ENCODE measurements at regions not wholly inside any gene's neighbourhood (a gene's known extent, or its start where the extent isn't known, plus 50 kb on each side); places are given as distances from the start of the nearest gene placed in this dataset.
"Not testable (repeated sequence)": the region's sequence is repeated elsewhere in the genome, so short reads cannot be mapped to it uniquely, and the experiment has no call there.

DNA sequence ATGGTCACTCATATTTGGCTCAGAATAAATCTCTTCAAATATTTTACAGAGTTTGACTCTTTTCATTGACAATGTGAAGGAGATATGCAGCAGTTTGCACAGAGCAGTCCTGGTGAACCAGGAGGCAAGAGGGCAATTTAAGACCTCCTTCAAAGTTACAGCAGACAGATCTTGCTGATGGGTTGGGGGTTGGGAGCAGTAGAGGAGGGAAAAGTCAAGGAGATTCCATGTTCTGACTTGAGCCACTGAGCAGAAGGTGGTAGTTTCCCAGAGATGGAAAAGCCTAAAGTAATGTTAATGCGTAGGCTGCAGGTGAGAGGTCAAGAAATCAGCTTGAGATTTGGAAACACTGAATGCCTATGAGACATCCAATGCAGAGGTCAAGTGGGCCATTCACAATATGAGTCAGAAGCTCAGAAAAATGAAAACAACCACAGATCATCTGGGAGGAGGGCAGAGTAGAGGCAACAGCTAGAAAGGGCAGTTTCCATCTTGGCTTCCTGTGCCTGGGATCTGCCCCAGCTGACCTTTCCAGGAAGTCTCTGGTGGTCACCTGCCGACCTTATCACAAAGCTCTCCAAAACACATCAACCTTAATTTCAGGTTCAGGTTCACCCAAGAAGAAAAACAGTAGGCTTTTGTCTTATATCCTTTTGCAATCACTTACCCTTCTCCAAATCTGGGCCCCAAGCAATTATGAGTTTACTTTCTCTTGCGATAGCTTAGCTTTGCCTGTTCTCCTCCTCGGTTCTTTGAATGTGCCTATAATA is 197.5 kb upstream of the ARL4C start:
- Histone ChIP-seq H3K9me3 (peaks cover 0 to 19% (median 14%) of the 10 kb centered on the region in 4 donors), H3K27ac (no peak overlapping the region), H3K27me3 (no peaks in the 10 kb centered on the region), H3K4me3 (no peak overlapping the region), H3K4me1 (peaks cover 0 to 9% (median 3%) of the 10 kb centered on the region in 4 donors), H3K36me3 (no peaks in the 10 kb centered on the region)
- no peak for ATAC-seq (ENCODE audit: low FRiP score in 2 of 2)
- whole genome bisulfite sequencing, 2 donors: 82 to 83% methylated on average over 4 of the region's 4 CpGs
- no peak for DNase-seq
- TF ChIP-seq, protein P1, sequence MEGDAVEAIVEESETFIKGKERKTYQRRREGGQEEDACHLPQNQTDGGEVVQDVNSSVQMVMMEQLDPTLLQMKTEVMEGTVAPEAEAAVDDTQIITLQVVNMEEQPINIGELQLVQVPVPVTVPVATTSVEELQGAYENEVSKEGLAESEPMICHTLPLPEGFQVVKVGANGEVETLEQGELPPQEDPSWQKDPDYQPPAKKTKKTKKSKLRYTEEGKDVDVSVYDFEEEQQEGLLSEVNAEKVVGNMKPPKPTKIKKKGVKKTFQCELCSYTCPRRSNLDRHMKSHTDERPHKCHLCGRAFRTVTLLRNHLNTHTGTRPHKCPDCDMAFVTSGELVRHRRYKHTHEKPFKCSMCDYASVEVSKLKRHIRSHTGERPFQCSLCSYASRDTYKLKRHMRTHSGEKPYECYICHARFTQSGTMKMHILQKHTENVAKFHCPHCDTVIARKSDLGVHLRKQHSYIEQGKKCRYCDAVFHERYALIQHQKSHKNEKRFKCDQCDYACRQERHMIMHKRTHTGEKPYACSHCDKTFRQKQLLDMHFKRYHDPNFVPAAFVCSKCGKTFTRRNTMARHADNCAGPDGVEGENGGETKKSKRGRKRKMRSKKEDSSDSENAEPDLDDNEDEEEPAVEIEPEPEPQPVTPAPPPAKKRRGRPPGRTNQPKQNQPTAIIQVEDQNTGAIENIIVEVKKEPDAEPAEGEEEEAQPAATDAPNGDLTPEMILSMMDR (IDR thresholded peaks at IDR 0.05): no peak
- no peak for TF ChIP-seq POLR2AphosphoS5 (IDR thresholded peaks at IDR 0.05)
- TF ChIP-seq EP300 (IDR thresholded peaks at IDR 0.05): no peak
- no peak for TF ChIP-seq POLR2A (IDR thresholded peaks at IDR 0.05)

DNA sequence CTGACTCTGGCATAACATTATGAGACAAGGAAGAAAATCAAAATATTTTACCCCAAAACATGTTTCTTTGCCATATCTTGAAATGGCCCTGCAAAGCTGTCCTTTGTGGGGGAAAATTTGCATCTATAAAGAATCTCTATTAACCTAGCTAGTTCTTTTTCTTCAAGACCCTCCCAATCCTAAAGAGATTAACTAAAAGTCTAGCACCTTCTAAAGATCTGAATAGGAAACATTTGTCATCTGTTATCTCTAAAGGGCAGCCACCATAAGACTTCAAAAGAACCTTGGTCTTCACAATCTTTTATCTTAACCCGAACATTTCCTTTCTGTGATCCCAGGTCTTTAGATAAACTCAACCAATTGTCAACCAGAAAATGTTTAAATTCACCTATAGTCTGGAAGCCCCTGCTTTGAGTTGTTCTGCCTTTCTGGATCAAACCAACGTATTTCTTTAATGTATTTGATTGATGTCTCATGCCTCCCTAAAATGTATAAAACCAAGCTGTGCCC is 196.9 kb upstream of the ARL4C start:
- WGBS, 2 donors: 45 to 58% methylated on average over 2 of the region's 2 CpGs
- DNase-seq; H3K27ac ChIP-seq; H3K4me1 ChIP-seq; H3K4me3 ChIP-seq; H3K27me3 ChIP-seq; ATAC-seq (ENCODE audit: low FRiP score in 2 of 2); H3K36me3 ChIP-seq: not testable (repeated sequence)
- peaks cover 0 to 19% (median 14%) of the 10 kb centered on the region in 4 donors for H3K9me3 ChIP-seq

DNA sequence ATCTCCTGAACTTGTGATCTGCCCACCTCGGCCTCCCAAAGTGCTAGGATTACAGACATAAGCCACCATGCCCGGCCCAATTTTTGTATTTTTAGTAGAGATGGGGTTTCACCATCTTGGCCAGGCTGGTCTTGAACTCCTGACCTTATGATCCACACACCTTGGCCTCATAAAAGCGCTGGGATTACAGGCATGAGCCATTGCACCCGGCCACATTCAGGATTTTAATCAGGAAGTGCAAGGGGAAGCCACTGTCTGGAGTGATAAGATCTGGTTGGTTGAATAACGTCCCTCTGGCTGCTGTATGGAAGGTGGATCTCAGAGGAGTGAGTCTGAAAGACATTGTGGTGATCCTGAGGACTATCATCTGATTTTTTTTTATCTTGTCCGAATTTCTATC is 196.3 kb upstream of the ARL4C start:
- not testable (repeated sequence) for H3K36me3 ChIP-seq; DNase-seq; H3K27me3 ChIP-seq; H3K4me1 ChIP-seq; H3K27ac ChIP-seq; ATAC-seq (ENCODE audit: low FRiP score in 2 of 2); H3K4me3 ChIP-seq
- 54 to 55% methylated on average over 6 of the region's 6 CpGs for WGBS, 2 donors
- peaks cover 0 to 19% (median 14%) of the 10 kb centered on the region in 4 donors for H3K9me3 ChIP-seq

GRCh38 chr2:234691968-234692955 is 195.4 kb upstream of the ARL4C start:
- TF ChIP-seq POLR2A (IDR thresholded peaks at IDR 0.05) (no peak), POLR2AphosphoS5 (IDR thresholded peaks at IDR 0.05) (no peak), EP300 (IDR thresholded peaks at IDR 0.05) (no peak)
- TF ChIP-seq, protein P1 (IDR thresholded peaks at IDR 0.05): no peak
- no peak overlapping the region for H3K27ac ChIP-seq
- no peaks in the 10 kb centered on the region for H3K36me3 ChIP-seq
- H3K4me1 ChIP-seq: peaks cover 0 to 9% (median 3%) of the 10 kb centered on the region in 4 donors
- no peaks in the 10 kb centered on the region for H3K27me3 ChIP-seq
- ATAC-seq (ENCODE audit: low FRiP score in 2 of 2) (no peak), DNase-seq (no peak)
- H3K4me3 ChIP-seq: no peak overlapping the region
- 73 to 84% methylated on average over 6 of the region's 6 CpGs for WGBS, 2 donors
- H3K9me3 ChIP-seq: peaks cover 0 to 11% (median 7%) of the 10 kb centered on the region in 4 donors

GRCh38 chr2:234691214-234691575 is 194.3 kb upstream of the ARL4C start:
- H3K4me3 ChIP-seq: no peak overlapping the region
- H3K4me1 ChIP-seq: peaks cover 0 to 9% (median 3%) of the 10 kb centered on the region in 4 donors
- TF ChIP-seq, protein P1 (IDR thresholded peaks at IDR 0.05): no peak
- TF ChIP-seq POLR2A (IDR thresholded peaks at IDR 0.05): no peak
- 27 to 41% methylated on average over 7 of the region's 7 CpGs for WGBS, 2 donors
- ATAC-seq (ENCODE audit: low FRiP score in 2 of 2) (no peak), DNase-seq (no peak)
- no peaks in the 10 kb centered on the region for H3K27me3 ChIP-seq
- H3K9me3 ChIP-seq: peaks cover 0 to 5% (median 0%) of the 10 kb centered on the region in 4 donors
- no peak overlapping the region for H3K27ac ChIP-seq
- H3K36me3 ChIP-seq: no peaks in the 10 kb centered on the region
